ENCODE measurements at regions not wholly inside any gene's neighbourhood (a gene's known extent, or its start where the extent isn't known, plus 50 kb on each side); places are given as distances from the start of the nearest gene placed in this dataset.

GRCh38 chr16:51039638-51040331 lies 111.3 kb downstream of the SALL1 start:
- TF ChIP-seq CTCF (conservative IDR thresholded peaks at IDR 0.05; ENCODE audit: low read depth, low read length): no peak
- no peak for TF ChIP-seq EZH2phosphoT487 (IDR thresholded peaks at IDR 0.05; ENCODE audit: borderline replicate concordance, low read length)
- no peak for TF ChIP-seq EZH2 (IDR thresholded peaks at IDR 0.05; ENCODE audit: low read length, unreplicated experiment)
- H3K9me2 ChIP-seq (replicated peaks; ENCODE audit: low read length): no peaks in the 10 kb centered on the region
- POLR2A ChIA-PET (ENCODE audit: unreplicated experiment): no interaction called here
- H2AFZ ChIP-seq (ENCODE audit: low read length): no peak overlapping the region
- intact Hi-C loops (cut with micrococcal nuclease): no loop called here
- H3K79me2 ChIP-seq (ENCODE audit: low read length): no peaks in the 10 kb centered on the region
- no peak overlapping the region for H3K9ac ChIP-seq (ENCODE audit: low read length)
- ATAC-seq (no peak), DNase-seq (no peak)
- H3K4me3 ChIP-seq (ENCODE audit: low read length): no peak overlapping the region
- no peak overlapping the region for H3K4me2 ChIP-seq (ENCODE audit: low read length)
- no TSS peak for BruUV-seq (replicated peaks)
- H3K4me1 ChIP-seq (ENCODE audit: insufficient read depth, low read length): no peaks in the 10 kb centered on the region
- no peaks in the 10 kb centered on the region for H3K36me3 ChIP-seq (ENCODE audit: low read depth, low read length)
- H3K27ac ChIP-seq (ENCODE audit: low read length): no peak overlapping the region
- no peaks in the 10 kb centered on the region for H3F3A ChIP-seq (ENCODE audit: low read length, unreplicated experiment)
- CTCF ChIA-PET: no interaction called here
- no peaks in the 10 kb centered on the region for H3K9me3 ChIP-seq (ENCODE audit: low read length)
- H4K20me1 ChIP-seq (ENCODE audit: low read length): no peaks in the 10 kb centered on the region
- no peaks in the 10 kb centered on the region for H3K27me3 ChIP-seq (ENCODE audit: low read length)

- no peaks in the 10 kb centered on the region for H3K4me1 ChIP-seq (ENCODE audit: insufficient read depth, low read length)
- no peak overlapping the region for H3K27ac ChIP-seq (ENCODE audit: low read length)
- H3K9me3 ChIP-seq (ENCODE audit: low read length): no peaks in the 10 kb centered on the region
- no peaks in the 10 kb centered on the region for H3K9me2 ChIP-seq (replicated peaks; ENCODE audit: low read length)
- H4K20me1 ChIP-seq (ENCODE audit: low read length): no peaks in the 10 kb centered on the region
- H3K9ac ChIP-seq (ENCODE audit: low read length): no peak overlapping the region
- no TSS peak for BruUV-seq (replicated peaks)
- no peak for ATAC-seq
- TF ChIP-seq CTCF (conservative IDR thresholded peaks at IDR 0.05; ENCODE audit: low read depth, low read length) (no peak), EZH2 (IDR thresholded peaks at IDR 0.05; ENCODE audit: low read length, unreplicated experiment) (no peak), EZH2phosphoT487 (IDR thresholded peaks at IDR 0.05; ENCODE audit: borderline replicate concordance, low read length) (no peak)
- intact Hi-C loops (cut with micrococcal nuclease): no loop called here
- no peaks in the 10 kb centered on the region for H3K27me3 ChIP-seq (ENCODE audit: low read length)
- H3K36me3 ChIP-seq (ENCODE audit: low read depth, low read length): no peaks in the 10 kb centered on the region
- H3K79me2 ChIP-seq (ENCODE audit: low read length): no peaks in the 10 kb centered on the region
- DNase-seq: no peak
- H3F3A ChIP-seq (ENCODE audit: low read length, unreplicated experiment): no peaks in the 10 kb centered on the region
- no peak overlapping the region for H3K4me3 ChIP-seq (ENCODE audit: low read length)
- no peak overlapping the region for H2AFZ ChIP-seq (ENCODE audit: low read length)
- ChIA-PET POLR2A (ENCODE audit: unreplicated experiment) (no interaction called here), CTCF (no interaction called here)
- no peak overlapping the region for H3K4me2 ChIP-seq (ENCODE audit: low read length)
Measured at GRCh38 chr16:51035711-51036110, 115.4 kb downstream of the SALL1 start.

- Histone ChIP-seq H3K4me2 (ENCODE audit: low read length) (no peak overlapping the region), H3K27me3 (ENCODE audit: low read length) (no peaks in the 10 kb centered on the region), H3K79me2 (ENCODE audit: low read length) (no peaks in the 10 kb centered on the region), H2AFZ (ENCODE audit: low read length) (no peak overlapping the region), H4K20me1 (ENCODE audit: low read length) (no peaks in the 10 kb centered on the region), H3K36me3 (ENCODE audit: low read depth, low read length) (no peaks in the 10 kb centered on the region), H3K9me3 (ENCODE audit: low read length) (no peaks in the 10 kb centered on the region), H3K4me3 (ENCODE audit: low read length) (no peak overlapping the region), H3K9ac (ENCODE audit: low read length) (no peak overlapping the region), H3F3A (ENCODE audit: low read length, unreplicated experiment) (no peaks in the 10 kb centered on the region), H3K9me2 (replicated peaks; ENCODE audit: low read length) (no peaks in the 10 kb centered on the region), H3K4me1 (ENCODE audit: insufficient read depth, low read length) (no peaks in the 10 kb centered on the region), H3K27ac (ENCODE audit: low read length) (no peak overlapping the region)
- DNase-seq: no peak
- no peak for TF ChIP-seq CTCF (conservative IDR thresholded peaks at IDR 0.05; ENCODE audit: low read depth, low read length)
- no peak for TF ChIP-seq EZH2phosphoT487 (IDR thresholded peaks at IDR 0.05; ENCODE audit: borderline replicate concordance, low read length)
- BruUV-seq (replicated peaks): no TSS peak
- ATAC-seq: no peak
- intact Hi-C loops (cut with micrococcal nuclease): no loop called here
- POLR2A ChIA-PET (ENCODE audit: unreplicated experiment): no interaction called here
- CTCF ChIA-PET: no interaction called here
Measured at GRCh38 chr16:51035110-51035498, 116.0 kb downstream of the SALL1 start.

All from PC-3 (cell line).